Prostate gland (tissue), 2 donors: ENCODE measurements at regions not wholly inside any gene's neighbourhood (a gene's known extent, or its start where the extent isn't known, plus 50 kb on each side); places are given as distances from the start of the nearest gene placed in this dataset.

ENCODE experiments used
- DNase-seq: peaks from one replicate; pipeline ENCODE4 v3.0.0-alpha.2; 2019; ENCODE audit warnings: low spot score
- H3K27ac ChIP-seq, 2 donors: fragments of 200-600 bp; sonication (generic); 2 replicates each; pipeline ENCODE4 v1.5.1; 2017 to 2019
- H3K27me3 ChIP-seq: fragments of 200-600 bp; sonication (generic); replicated peaks from 2 replicates; pipeline ENCODE4 v1.5.1; 2019; ENCODE audit not compliant: insufficient read depth
- H3K36me3 ChIP-seq, 2 donors: fragments of 200-600 bp; sonication (generic); 1 replicate in 1 of 2; 2 replicates in 1 of 2; pipeline versions ENCODE4 v1.5.1 to v1.8.1; 2017 to 2019
- H3K4me1 ChIP-seq: fragments of 200-600 bp; sonication (generic); replicated peaks from 2 replicates; pipeline ENCODE4 v1.5.1; 2019
- H3K4me3 ChIP-seq, 2 donors: fragments of 200-600 bp; sonication (generic); 2 replicates each; pipeline ENCODE4 v1.5.1; 2017 to 2019
- H3K9me3 ChIP-seq: fragments of 200-600 bp; sonication (generic); 2 replicates; pipeline ENCODE4 v1.5.1; 2017
- CTCF ChIP-seq, 4 experiments: fragments of 200-600 bp in 2 of 4; fragments of 450-650 bp in 2 of 4; sonication (generic) in 2 of 4; IDR thresholded peaks; 1 replicate in 3 of 4; 2 replicates in 1 of 4; pipeline ENCODE4 v1.5.1; 2016 to 2019; ENCODE audit warnings: antibody characterized with exemption in 4 of 4, mild to moderate bottlenecking in 2 of 4, moderate library complexity in 2 of 4
- POLR2A ChIP-seq: fragments of 450-650 bp; IDR thresholded peaks from one replicate; pipeline ENCODE4 v1.6.1; 2016; ENCODE audit warnings: antibody characterized with exemption, mild to moderate bottlenecking
- POLR2AphosphoS5 ChIP-seq: sonication (generic); formaldehyde crosslinking; IDR thresholded peaks from one replicate; pipeline ENCODE4 v1.6.1; 2017; ENCODE audit warnings: antibody characterized with exemption
- WGBS: methylation state at CpG from one replicate; pipeline ENCODE4 v1.1.5; 2018; 5-methylcytosine and 5-hydroxymethylcytosine counted together
- intact Hi-C: fragments of 100-400 bp; cut with DNase I; formaldehyde crosslinking; loops from one replicate; pipeline ENCODE4 v1.14.2; 2022

DNA sequence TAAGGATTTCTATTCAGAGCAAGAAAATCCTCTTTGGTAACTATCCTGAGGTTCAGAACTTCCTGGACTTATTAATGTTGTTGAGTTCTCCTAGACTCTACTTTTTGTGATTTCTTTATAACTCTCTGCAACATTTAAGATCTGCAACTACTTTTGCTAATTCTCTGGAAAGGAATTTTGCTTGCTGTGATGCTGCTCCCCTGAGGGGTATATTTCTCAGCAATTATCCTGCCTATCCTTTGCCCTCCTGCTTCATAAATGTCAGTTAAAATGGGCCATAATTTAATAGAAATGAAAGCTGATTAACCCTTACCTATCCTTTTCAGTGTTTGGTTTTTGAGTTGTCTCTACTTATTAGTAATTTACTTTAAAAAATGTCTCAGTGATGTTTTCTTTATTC lies 377.3 kb upstream of the LRRC3B start:
- intact Hi-C loops = no loop called here
- H3K4me1 ChIP-seq = no peaks in the 10 kb centered on the region
- no peaks in the 10 kb centered on the region for H3K36me3 ChIP-seq
- DNase-seq = no peak
- no peak for TF ChIP-seq CTCF (IDR thresholded peaks at IDR 0.05)
- no peak for TF ChIP-seq POLR2A
- TF ChIP-seq POLR2AphosphoS5 = no peak
- no peaks in the 10 kb centered on the region for H3K9me3 ChIP-seq
- H3K4me3 ChIP-seq = no peak overlapping the region
- no peak overlapping the region for H3K27ac ChIP-seq
- no peaks in the 10 kb centered on the region for H3K27me3 ChIP-seq

DNA sequence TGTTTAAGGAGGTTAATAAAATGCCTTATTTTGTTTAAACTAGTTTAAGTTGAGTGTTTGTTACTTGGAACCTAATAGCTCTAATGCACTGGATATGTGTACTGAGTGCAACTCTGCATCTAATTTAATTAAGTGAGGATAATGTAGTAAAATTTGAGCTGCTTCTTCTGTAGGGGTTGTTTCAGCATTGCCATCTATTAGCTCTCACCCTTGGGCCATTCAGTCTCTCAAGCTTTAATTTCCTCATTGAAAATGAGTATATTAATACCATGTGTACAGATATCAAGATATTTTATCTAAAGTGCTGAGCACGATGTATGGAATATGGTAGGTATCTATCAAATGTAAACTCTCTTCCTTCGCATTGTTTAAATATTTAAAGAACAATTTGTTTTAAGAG lies 375.7 kb upstream of the LRRC3B start:
- WGBS = 74% methylated on average over 2 of the region's 2 CpGs
- TF ChIP-seq CTCF (IDR thresholded peaks at IDR 0.05) (no peak), POLR2AphosphoS5 (no peak)
- H3K9me3 ChIP-seq = no peaks in the 10 kb centered on the region
- no peaks in the 10 kb centered on the region for H3K4me1 ChIP-seq
- no peaks in the 10 kb centered on the region for H3K36me3 ChIP-seq
- DNase-seq = no peak
- no peaks in the 10 kb centered on the region for H3K27me3 ChIP-seq
- intact Hi-C loops = no loop called here
- no peak overlapping the region for H3K27ac ChIP-seq
- H3K4me3 ChIP-seq = no peak overlapping the region

DNA sequence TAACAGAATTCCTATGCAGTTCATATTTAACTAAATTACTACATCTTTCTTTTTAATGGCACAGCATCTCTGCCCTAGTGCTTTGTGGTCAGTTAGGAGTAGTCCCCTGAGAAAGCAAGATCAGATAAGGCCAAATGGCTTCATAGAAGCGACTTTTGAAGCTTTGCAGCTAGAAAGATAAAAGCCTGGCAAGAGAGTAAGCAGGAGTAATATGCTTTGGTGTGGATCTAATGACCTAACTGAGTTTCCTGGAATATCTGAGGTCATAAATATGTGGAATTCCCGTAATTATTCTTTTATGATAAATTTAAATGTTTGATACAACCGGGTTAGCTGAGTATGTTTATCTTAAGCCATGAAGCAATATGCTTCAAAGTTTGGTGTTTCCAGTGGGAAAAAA lies 374.9 kb upstream of the LRRC3B start:
- intact Hi-C loops = no loop called here
- no peak for DNase-seq

DNA sequence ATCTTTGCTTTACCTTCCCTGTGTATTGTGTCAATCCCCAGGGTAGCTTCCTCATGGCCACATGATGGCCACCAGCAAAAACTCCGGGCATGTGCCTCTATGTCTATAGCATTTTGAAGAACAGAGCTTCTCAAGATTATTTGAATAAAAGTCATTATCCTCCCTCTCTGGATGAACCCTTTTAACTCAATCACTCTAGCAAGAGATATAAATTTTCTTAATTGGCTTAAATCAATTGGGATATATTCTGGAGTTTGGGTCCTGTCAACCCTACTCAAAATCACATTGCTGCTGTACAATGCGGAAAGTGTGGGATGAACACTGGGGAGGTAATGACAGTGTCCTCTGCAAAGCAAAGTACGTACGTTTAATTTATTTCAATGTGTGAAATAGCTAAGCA lies 370.6 kb upstream of the LRRC3B start:
- H3K27me3 ChIP-seq = no peaks in the 10 kb centered on the region
- DNase-seq = no peak
- H3K4me3 ChIP-seq = no peak overlapping the region
- no peak for TF ChIP-seq CTCF (IDR thresholded peaks at IDR 0.05)
- TF ChIP-seq POLR2AphosphoS5 = no peak
- no peak for TF ChIP-seq POLR2A
- WGBS = 98% methylated on average over 4 of the region's 4 CpGs
- no peaks in the 10 kb centered on the region for H3K9me3 ChIP-seq
- no peaks in the 10 kb centered on the region for H3K4me1 ChIP-seq
- H3K36me3 ChIP-seq = no peaks in the 10 kb centered on the region
- H3K27ac ChIP-seq = no peak overlapping the region
- intact Hi-C loops = no loop called here

More for the DNA sequence above, 374.9 kb upstream of the LRRC3B start:
- TF ChIP-seq CTCF (IDR thresholded peaks at IDR 0.05) (no peak), POLR2A (no peak), POLR2AphosphoS5 (no peak)
- Histone ChIP-seq H3K9me3 (no peaks in the 10 kb centered on the region), H3K27ac (no peak overlapping the region), H3K4me1 (no peaks in the 10 kb centered on the region), H3K4me3 (no peak overlapping the region), H3K36me3 (no peaks in the 10 kb centered on the region), H3K27me3 (no peaks in the 10 kb centered on the region)
- WGBS = 34% methylated on average over 3 of the region's 3 CpGs

GRCh38 chr3:26256224-26256623 lies 366.3 kb upstream of the LRRC3B start:
- H3K27ac ChIP-seq = no peak overlapping the region
- no peak for DNase-seq
- intact Hi-C loops = no loop called here
- H3K4me3 ChIP-seq = no peak overlapping the region
- H3K4me1 ChIP-seq = no peaks in the 10 kb centered on the region
- WGBS = 89% methylated on average over 3 of the region's 3 CpGs
- no peak for TF ChIP-seq POLR2AphosphoS5
- no peak for TF ChIP-seq CTCF (IDR thresholded peaks at IDR 0.05)
- TF ChIP-seq POLR2A = no peak
- no peaks in the 10 kb centered on the region for H3K9me3 ChIP-seq
- no peaks in the 10 kb centered on the region for H3K36me3 ChIP-seq
- H3K27me3 ChIP-seq = no peaks in the 10 kb centered on the region
